Iris pigment epithelial cell (primary cell): ENCODE measurements at regions not wholly inside any gene's neighbourhood (a gene's known extent, or its start where the extent isn't known, plus 50 kb on each side); places are given as distances from the start of the nearest gene placed in this dataset.

Experiments used
- DNase-seq: peaks from one replicate; pipeline ENCODE4 v3.0.0-alpha.2; 2011; ENCODE audit warnings: low read depth

DNA sequence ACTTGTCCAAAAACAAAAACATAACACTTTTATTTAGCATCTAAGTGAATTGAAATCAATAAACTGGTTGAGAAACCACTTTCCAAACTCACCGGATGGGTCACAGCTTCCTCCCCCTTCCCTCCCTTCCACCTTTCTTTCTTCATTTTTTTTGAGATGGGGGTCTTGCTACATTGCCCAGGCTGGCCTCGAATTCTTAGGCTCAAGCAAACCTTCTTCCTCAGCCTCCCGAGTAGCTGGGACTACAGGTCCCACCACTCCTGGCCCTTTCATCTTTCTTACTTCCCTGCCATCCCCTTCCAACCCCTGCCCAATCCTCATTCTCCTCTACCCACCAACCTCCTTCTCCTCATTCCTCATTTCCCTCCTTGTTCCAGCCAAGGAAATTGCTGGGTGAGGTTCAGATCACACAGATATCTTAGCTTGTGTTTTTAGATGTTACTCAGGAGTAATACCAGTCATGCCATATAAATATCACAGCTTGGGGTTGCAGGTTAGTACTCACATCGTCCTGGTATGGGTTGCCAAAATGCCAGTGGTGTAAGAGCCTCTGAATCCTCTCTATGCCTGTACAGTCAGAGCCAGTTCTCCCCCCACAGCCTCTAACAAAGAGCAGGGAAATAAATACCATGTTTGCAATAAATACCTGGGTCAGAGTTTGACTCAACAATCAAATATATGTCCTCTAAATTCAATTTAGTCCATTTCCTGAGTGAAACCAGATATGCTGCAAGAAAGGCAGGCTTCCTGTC, 132.7 kb upstream of the NDUFV2 start:
- no peak for DNase-seq

DNA sequence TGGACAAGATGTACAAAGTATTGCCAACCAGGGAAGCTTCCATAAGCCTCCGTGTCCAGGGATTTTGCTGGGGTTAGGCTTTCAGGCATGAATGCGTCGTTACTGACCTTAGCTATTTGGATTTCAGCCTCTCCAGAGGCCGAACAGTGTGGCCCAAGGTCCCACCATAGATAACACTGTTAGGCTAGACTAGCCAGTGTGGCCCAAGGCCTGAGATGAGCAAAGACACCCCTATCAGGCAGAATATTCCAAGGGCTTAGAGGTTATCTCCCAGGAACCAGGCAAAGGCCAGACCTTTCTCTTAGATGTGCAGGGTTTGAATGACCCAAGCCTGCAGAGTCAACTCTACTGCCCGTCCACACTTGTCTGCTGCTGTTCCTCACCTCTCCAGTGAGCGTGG, 131.7 kb upstream of the NDUFV2 start:
- no peak for DNase-seq

DNA sequence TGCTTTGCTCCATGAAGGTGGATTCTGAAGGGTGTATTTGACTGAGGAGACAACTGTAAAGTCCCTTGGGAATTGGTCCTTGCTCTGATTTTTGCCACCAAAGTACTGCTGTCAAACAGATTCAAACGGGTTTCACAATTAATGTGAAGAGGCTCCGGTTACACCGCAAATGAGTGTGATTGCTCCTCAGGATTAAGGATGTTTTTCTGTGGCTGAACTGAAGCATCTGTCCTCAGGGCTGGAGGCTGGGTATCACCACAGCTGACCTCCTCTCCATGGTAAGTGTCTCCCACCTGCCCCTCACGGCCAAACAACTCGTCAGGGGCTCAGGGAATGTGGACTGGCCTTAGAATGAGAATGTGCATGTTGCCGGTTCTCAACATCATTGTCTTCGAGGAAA, 130.4 kb upstream of the NDUFV2 start:
- DNase-seq, result no peak

- DNase-seq, result no peak
These were observed 128.2 kb upstream of the NDUFV2 start for GRCh38 chr18:8974279-8974678.

DNA sequence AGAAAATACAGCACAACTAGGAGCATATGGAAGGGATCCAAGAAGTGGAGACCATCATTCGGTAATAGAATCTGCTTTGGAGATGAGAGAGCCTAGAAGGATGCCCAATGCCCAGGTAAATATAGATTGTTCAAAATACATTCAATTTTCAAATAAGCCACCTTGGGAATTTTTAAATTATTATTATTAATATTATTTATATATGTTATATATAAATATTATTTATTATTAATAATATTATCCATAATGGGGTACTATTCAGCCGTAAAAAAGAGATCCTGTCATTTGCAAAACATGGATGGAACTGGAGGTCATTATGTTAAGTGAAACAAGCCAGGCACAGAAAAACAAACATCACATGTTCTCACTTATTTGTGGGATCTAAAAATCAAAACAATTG, 127.8 kb upstream of the NDUFV2 start:
- DNase-seq, result no peak

DNA sequence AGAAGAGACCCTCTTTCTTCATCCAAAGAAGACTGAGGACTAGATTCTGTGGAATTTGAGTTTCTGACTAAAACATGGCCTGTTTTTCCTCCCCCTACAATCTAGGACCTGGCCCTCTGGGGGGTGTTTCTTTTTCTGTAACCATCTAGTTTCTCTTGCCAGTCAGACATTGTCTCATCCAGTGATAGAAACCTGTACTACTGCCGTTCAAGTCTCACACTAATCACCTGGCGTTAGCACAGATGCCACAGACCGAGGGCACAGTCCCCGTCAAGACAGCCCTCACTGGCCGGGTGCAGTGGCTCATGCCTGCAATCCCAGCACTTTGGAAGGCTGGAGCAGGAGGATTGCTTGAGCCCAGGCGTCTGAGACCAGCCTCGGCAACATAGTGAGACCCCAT, 126.9 kb upstream of the NDUFV2 start:
- no peak for DNase-seq

DNA sequence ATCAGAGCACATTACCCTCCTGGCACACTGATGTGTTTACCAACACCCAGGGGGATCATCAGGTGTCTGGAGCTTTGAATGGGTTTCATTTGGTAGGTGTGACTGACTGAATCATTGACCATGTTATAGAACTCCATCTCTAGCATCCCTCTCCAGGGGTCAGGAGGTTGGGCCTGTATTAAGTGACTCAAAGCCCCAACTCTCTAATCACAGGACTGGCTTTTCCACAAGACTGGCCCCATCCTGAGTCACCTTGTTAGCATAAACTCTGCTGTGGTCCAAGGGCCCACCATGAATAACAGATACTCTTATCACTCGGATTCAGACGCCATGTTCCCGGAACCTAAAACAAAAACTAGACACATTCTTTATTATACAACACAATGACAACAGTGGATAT, 125.9 kb upstream of the NDUFV2 start:
- DNase-seq, result no peak

GRCh38 chr18:8977166-8977565, 125.3 kb upstream of the NDUFV2 start:
- DNase-seq, result no peak

DNA sequence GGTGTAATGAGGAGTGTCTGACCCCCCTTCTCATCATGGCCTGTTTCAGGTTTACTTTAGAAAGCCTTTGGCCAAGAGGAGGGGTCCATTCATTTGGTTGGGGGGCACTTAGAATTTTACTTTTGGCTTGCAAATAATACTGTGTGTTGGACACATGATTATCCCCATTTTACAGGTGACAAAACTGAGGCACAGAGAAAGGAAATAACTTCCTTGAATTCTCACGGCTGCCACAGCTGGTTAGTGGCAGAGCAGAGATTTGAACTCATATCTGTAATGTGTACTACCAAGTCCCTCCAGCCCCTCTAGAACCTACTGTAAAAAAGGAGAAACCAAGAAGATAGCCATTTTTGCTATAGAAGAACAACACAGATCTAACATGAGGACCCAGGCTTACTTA, 124.8 kb upstream of the NDUFV2 start:
- DNase-seq, result no peak

- DNase-seq, result no peak
These were observed 124.1 kb upstream of the NDUFV2 start for GRCh38 chr18:8978394-8978793.

GRCh38 chr18:8979258-8979988, 123.1 kb upstream of the NDUFV2 start:
- DNase-seq, result no peak

DNA sequence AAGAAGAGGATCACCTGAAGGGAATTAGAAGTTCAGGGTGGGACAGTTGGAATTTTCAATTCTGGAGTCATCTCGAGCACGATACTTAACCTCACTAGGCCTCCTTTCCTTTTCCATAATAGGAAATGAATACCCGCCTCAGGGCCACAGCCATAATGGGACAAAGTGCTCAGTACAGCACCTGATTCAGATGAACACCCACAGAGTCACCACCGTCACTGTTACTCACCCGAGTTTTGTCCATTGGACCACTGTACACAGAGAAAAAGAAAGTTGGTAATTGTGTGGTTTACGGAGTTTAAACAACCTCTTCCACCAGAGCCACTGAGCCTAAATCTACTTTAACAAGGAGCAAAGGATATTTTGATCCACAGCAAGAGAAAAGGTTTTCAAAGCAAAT, 122.0 kb upstream of the NDUFV2 start:
- no peak for DNase-seq

DNA sequence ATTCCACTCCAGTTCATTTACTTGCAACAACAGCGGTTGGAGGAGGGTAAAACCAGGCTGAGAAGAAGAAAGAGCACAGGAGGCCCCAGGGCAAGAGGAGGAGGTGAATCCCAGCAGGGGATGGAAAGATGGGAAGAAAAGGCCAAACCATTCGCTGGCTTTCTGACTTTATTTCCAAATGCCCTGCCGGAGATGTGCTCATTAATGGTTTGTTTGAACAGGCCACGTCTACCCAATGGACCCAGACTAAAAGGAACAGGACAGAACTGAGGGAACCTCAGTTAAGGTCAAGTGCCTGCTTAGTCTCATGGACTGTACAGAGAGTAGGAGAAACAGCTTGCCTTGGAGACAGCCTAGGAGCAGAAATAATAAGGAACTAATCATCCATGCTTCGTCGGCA, 121.6 kb upstream of the NDUFV2 start:
- no peak for DNase-seq

DNA sequence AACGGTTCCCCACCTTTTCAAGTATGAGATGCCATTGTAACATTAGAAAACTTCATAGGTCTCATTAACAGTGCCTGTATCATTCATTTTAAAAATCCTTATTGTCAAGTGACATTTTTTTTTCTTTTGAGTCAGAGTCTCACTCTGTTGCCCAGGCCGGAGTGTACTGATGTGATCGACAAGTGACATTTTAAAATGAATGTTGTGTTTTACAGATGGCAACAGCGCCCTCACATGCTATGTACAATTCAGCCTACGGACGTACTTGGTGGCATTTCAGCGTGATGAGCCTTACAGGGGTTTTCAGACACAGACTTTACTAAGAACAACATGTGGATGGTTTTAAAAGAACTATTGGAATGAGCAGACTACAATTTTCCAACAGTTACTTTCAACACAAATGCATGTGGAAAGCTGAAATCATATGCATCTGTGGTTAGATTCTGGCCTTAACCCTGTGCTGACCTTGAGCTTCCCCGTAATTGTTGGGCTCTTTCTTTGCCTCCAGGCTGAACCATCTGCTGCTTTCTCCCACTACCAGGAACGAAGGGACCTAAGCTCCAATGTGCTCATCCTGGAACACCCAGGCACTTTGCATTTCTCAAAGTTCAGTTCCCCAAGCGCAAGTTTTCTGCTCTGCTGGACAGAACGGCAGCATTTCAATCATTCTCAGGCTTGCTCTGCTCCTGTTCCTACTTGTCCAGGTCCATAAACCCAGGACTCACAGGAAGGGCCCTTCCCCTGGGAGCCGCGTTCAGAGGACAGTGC, 119.9 kb upstream of the NDUFV2 start:
- peak; percentile 87 for DNase-seq

DNA sequence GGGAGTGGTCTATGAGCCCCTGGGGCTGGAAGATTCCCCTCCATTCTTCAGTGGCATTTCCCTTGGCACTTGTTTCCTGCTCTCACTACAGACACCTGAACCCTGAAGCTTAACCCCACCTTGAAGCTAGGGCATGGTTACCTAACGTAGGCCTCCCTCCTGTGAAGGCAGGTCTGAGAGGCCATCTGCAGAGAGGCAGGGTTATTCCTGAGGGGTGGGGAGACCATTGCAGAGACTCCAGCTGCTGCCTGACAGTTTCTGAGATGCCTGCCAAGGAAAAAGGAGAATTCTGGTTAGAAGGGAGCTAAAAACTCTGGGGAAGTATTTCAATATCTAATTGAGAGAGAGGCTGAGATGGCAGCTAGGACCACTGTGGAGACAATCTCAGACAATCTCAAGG, 119.3 kb upstream of the NDUFV2 start:
- no peak for DNase-seq

GRCh38 chr18:8984131-8984721, 118.3 kb upstream of the NDUFV2 start:
- no peak for DNase-seq

- peak; percentile 49 for DNase-seq
These were observed 115.3 kb upstream of the NDUFV2 start for GRCh38 chr18:8987241-8987640.

DNA sequence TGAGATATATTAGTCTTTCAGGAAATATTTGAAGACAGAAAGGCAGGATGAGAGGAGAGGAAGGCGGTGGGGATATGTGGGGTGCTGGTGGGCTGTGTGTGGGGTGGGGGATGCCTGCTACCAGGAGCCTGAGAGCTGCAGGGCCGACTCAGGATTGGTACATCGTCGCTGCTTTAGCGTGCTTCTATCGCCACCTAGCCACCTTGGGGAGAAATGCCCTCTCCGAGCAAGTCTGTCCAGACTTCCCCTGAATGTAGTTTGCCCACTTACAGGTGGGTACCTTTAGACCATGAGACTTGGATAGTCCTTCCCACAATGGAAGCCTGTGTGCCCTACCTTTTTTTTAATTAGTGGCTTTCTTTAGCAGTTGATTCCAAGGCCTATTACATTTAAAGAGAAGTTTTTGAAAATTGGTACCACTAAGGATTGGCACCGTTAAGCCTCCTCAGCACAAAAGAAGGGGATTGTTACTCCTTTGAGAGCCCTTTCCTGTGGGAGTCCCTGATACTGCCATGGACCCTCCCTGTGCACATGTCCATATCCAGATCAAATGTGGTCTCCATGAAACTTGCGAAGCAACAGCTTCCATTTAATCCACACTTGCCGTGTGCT, 114.1 kb upstream of the NDUFV2 start:
- DNase-seq, result peak; percentile 61

DNA sequence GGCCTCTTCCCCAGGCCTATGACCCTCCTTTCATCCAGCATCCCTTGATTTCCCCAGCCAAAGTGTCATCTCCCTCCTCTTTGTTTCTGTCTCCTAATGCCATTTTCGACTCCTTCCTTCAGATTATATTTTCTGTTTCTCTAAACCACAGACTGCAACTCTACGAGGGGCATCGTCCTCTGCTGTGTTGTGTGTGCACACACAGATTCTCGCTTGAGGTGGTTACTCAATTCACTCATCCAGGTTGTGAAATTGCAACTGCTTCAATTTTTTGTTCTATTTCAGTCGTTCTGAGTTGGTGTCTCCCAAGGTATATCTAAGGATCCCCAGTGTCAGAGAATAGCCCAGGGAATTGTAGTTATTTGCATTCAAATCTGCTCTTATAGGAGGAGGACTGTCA, 113.5 kb upstream of the NDUFV2 start:
- no peak for DNase-seq

GRCh38 chr18:8989855-8990254, 112.6 kb upstream of the NDUFV2 start:
- no peak for DNase-seq

- no peak for DNase-seq
These were observed 112.0 kb upstream of the NDUFV2 start for GRCh38 chr18:8990276-8991031.
